ENCODE measurements at regions not wholly inside any gene's neighbourhood (a gene's known extent, or its start where the extent isn't known, plus 50 kb on each side); places are given as distances from the start of the nearest gene placed in this dataset.
"Not testable (repeated sequence)": the region's sequence is repeated elsewhere in the genome, so short reads cannot be mapped to it uniquely, and the experiment has no call there.

- H3K14ac ChIP-seq (ENCODE audit: insufficient read length); H3K9me3 ChIP-seq (ENCODE audit: insufficient read depth in 2 of 2, low read depth in 1 of 2, low read length in 1 of 2); H2BK12ac ChIP-seq (ENCODE audit: low read depth, low read length); H3K23me2 ChIP-seq (ENCODE audit: low read depth, low read length); H2BK20ac ChIP-seq (ENCODE audit: low read length); H3K36me3 ChIP-seq (ENCODE audit: control insufficient read depth in 2 of 4, insufficient read depth in 4 of 4, low read length in 3 of 4); H4K91ac ChIP-seq (replicated peaks; ENCODE audit: insufficient read length, low read length); H2BK5ac ChIP-seq (ENCODE audit: low read depth, low read length); H2BK120ac ChIP-seq (replicated peaks; ENCODE audit: low read depth, low read length); H3K23ac ChIP-seq (ENCODE audit: insufficient read length); H4K8ac ChIP-seq (ENCODE audit: extremely low read depth, insufficient read depth, low read length); H3K18ac ChIP-seq (ENCODE audit: extremely low read depth, low read length); H3K56ac ChIP-seq (replicated peaks; ENCODE audit: insufficient read length, low read depth, low read length); H3K27me3 ChIP-seq (replicated peaks in 1 of 4; ENCODE audit: control insufficient read depth in 3 of 4, extremely low read depth in 1 of 4, insufficient read depth in 3 of 4, low read length in 3 of 4); H3K4me2 ChIP-seq (ENCODE audit: insufficient read depth in 1 of 2, low read depth in 2 of 2, low read length in 2 of 2); H4K5ac ChIP-seq (ENCODE audit: insufficient read length, low read depth, low read length); POLR2A ChIA-PET (ENCODE audit: partially characterized antibody); H3K9ac ChIP-seq (replicated peaks in 1 of 4; ENCODE audit: extremely low read depth in 1 of 4, low read depth in 3 of 4, low read length in 3 of 4); FAIRE-seq; H4K20me1 ChIP-seq (replicated peaks in 1 of 2; ENCODE audit: control insufficient read depth in 1 of 2, insufficient read depth in 2 of 2, low read length in 2 of 2); H3K4me3 ChIP-seq (ENCODE audit: extremely low read depth in 1 of 4, insufficient read depth in 2 of 4, low read depth in 3 of 4, low read length in 4 of 4); H2AFZ ChIP-seq (ENCODE audit: low read length); H3K27ac ChIP-seq (ENCODE audit: low read depth, low read length); H3K79me2 ChIP-seq (ENCODE audit: control insufficient read depth in 1 of 2, insufficient read depth in 2 of 2, low read length in 2 of 2); H2AK5ac ChIP-seq (ENCODE audit: low read depth, low read length); H2BK15ac ChIP-seq (ENCODE audit: low read length); H3K4ac ChIP-seq (replicated peaks; ENCODE audit: insufficient read length, low read depth, low read length); DNase-seq (ENCODE audit: low read depth in 1 of 2, low spot score in 2 of 2); H3K79me1 ChIP-seq (ENCODE audit: low read depth, low read length); H3K4me1 ChIP-seq (replicated peaks in 1 of 4; ENCODE audit: control insufficient read depth in 3 of 4, insufficient read depth in 4 of 4, low read length in 3 of 4): not testable (repeated sequence)
- WGBS, 2 experiments (ENCODE audit: extremely low coverage in 1 of 2, insufficient coverage in 1 of 2, insufficient read length in 1 of 2, insufficient replicate concordance in 2 of 2, low coverage in 1 of 2, low lambda C conversion rate in 2 of 2, missing lambda C conversion rate in 1 of 2): 86% methylated on average over 13 of the region's 13 CpGs; no CpG with 5 or more reads in 1 of the 2 experiments
- CTCF ChIA-PET (ENCODE audit: partially characterized antibody): interaction anchor here (0.6 kb wide), 1 partner anchor 324 kb away, joined by 3 read pairs; no protein-coding TSS in a partner anchor
Observed at GRCh38 chr2:167814482-167814880, 432.9 kb downstream of the STK39 start.

GRCh38 chr2:167809799-167810198 is 437.6 kb downstream of the STK39 start:
- DNase-seq (ENCODE audit: low read depth in 1 of 2, low spot score in 2 of 2); H3K9me3 ChIP-seq (ENCODE audit: insufficient read depth in 2 of 2, low read depth in 1 of 2, low read length in 1 of 2); H2BK5ac ChIP-seq (ENCODE audit: low read depth, low read length); H2AFZ ChIP-seq (ENCODE audit: low read length); H2BK12ac ChIP-seq (ENCODE audit: low read depth, low read length); FAIRE-seq; H3K36me3 ChIP-seq (ENCODE audit: control insufficient read depth in 2 of 4, insufficient read depth in 4 of 4, low read length in 3 of 4); H3K4me1 ChIP-seq (replicated peaks in 1 of 4; ENCODE audit: control insufficient read depth in 3 of 4, insufficient read depth in 4 of 4, low read length in 3 of 4); H3K9ac ChIP-seq (replicated peaks in 1 of 4; ENCODE audit: extremely low read depth in 1 of 4, low read depth in 3 of 4, low read length in 3 of 4); H3K23ac ChIP-seq (ENCODE audit: insufficient read length); H3K4ac ChIP-seq (replicated peaks; ENCODE audit: insufficient read length, low read depth, low read length); H3K4me3 ChIP-seq (ENCODE audit: extremely low read depth in 1 of 4, insufficient read depth in 2 of 4, low read depth in 3 of 4, low read length in 4 of 4); H2AK5ac ChIP-seq (ENCODE audit: low read depth, low read length); H2BK15ac ChIP-seq (ENCODE audit: low read length); H2BK20ac ChIP-seq (ENCODE audit: low read length); H3K4me2 ChIP-seq (ENCODE audit: insufficient read depth in 1 of 2, low read depth in 2 of 2, low read length in 2 of 2); H3K56ac ChIP-seq (replicated peaks; ENCODE audit: insufficient read length, low read depth, low read length); CTCF ChIA-PET (ENCODE audit: partially characterized antibody); H4K20me1 ChIP-seq (replicated peaks in 1 of 2; ENCODE audit: control insufficient read depth in 1 of 2, insufficient read depth in 2 of 2, low read length in 2 of 2); H3K23me2 ChIP-seq (ENCODE audit: low read depth, low read length); H4K91ac ChIP-seq (replicated peaks; ENCODE audit: insufficient read length, low read length); H4K5ac ChIP-seq (ENCODE audit: insufficient read length, low read depth, low read length); H3K18ac ChIP-seq (ENCODE audit: extremely low read depth, low read length); H2BK120ac ChIP-seq (replicated peaks; ENCODE audit: low read depth, low read length); H4K8ac ChIP-seq (ENCODE audit: extremely low read depth, insufficient read depth, low read length); H3K27ac ChIP-seq (ENCODE audit: low read depth, low read length); H3K27me3 ChIP-seq (replicated peaks in 1 of 4; ENCODE audit: control insufficient read depth in 3 of 4, extremely low read depth in 1 of 4, insufficient read depth in 3 of 4, low read length in 3 of 4); H3K79me2 ChIP-seq (ENCODE audit: control insufficient read depth in 1 of 2, insufficient read depth in 2 of 2, low read length in 2 of 2); H3K79me1 ChIP-seq (ENCODE audit: low read depth, low read length); H3K14ac ChIP-seq (ENCODE audit: insufficient read length): not testable (repeated sequence)
- 91% methylated on average over 9 of the region's 9 CpGs; no CpG with 5 or more reads in 1 of the 2 experiments for WGBS, 2 experiments (ENCODE audit: extremely low coverage in 1 of 2, insufficient coverage in 1 of 2, insufficient read length in 1 of 2, insufficient replicate concordance in 2 of 2, low coverage in 1 of 2, low lambda C conversion rate in 2 of 2, missing lambda C conversion rate in 1 of 2)
- POLR2A ChIA-PET (ENCODE audit: partially characterized antibody): interaction anchor here (0.7 to 1.6 kb wide), 2 partner anchors 20 to 33 kb away, joined by 3 read pairs; no protein-coding TSS in a partner anchor
